EL (cell line): ENCODE measurements at regions not wholly inside any gene's neighbourhood (a gene's known extent, or its start where the extent isn't known, plus 50 kb on each side); places are given as distances from the start of the nearest gene placed in this dataset.

Experiments used
- DNase-seq: peaks from one replicate; pipeline ENCODE4 v3.0.0-alpha.2; 2016

GRCh38 chr10:4373098-4373497, 452.9 kb upstream of the AKR1E2 start:
- no peak for DNase-seq

- peak; percentile 95 for DNase-seq
Measured at GRCh38 chr10:4372601-4373000, 453.4 kb upstream of the AKR1E2 start.

GRCh38 chr10:4371691-4372295, 454.2 kb upstream of the AKR1E2 start:
- no peak for DNase-seq

DNA sequence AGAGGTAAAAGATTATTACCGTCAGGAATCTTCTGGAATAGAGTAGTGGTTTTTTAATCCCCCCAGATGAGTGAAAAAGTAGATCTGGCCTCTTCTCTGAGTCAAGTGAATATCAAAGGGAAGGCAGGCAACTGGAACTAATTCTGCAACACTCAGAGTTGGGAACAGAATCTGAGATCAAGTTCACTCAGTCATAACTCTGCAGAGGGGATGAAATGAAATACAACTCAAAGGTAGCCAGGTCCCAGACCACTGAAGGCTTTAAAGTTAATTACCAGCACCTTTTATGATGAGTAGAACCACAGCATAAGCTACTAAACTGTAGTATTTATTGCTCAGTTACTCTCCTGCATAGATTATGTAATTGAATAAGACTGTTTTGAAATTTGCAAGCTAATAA, 455.6 kb upstream of the AKR1E2 start:
- DNase-seq = no peak

- DNase-seq = peak; percentile 38
Measured at GRCh38 chr10:4361581-4361980, 464.4 kb upstream of the AKR1E2 start.

- no peak for DNase-seq
Measured at GRCh38 chr10:4359003-4359402, 467.0 kb upstream of the AKR1E2 start.

- no peak for DNase-seq
Measured at GRCh38 chr10:4357911-4358310, 468.1 kb upstream of the AKR1E2 start.

GRCh38 chr10:4355350-4355749, 470.7 kb upstream of the AKR1E2 start:
- peak; percentile 7 for DNase-seq

DNA sequence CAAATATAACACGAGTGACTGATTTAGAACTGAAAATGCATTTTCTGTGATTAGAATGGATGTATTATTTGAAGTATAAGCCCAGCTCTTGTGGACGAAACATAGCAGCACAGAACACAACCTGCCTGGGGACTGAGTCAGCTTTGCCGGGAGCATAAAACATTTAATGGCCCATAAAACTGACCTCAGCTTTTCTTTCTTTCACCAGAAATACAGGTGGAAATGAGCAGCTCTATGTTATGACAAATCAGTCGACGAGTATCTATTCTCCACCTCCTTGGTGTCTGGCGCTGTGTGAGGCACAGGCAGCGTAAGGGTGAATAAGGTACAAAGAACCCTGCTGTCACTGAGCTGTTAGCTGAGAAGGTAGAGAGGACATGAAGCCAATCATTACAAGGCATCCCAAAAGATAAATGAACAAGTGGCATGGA, 471.6 kb upstream of the AKR1E2 start:
- peak; percentile 70 for DNase-seq

GRCh38 chr10:4353964-4354363, 472.0 kb upstream of the AKR1E2 start:
- DNase-seq = peak; percentile 62

DNA sequence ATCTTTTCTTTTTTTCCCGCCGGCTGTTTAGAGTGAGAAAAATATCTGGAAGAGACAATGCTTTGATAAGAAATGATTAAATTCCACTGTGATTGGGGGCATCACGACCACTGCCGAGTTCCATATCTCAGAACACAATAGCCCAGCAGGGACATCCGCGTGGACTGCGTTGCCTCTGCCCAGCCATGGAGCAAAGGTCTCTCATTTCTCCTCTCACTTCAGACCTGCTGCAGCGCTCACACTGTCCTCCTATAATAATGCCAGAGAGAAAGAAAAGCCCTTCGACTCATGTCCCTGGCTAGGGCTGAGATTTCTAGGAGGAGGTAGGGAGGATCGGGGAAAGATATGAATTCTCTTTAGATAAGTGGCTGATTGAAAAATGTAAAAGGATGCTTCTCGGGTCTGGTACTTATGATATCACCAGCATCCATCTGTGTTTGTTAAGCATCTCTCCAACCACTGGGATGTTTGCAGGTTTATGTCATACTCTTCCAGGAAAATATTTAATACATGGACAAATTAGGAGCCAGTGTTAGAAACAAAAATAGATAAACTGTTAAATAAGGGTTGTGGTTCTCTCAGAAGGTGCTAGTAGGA, 472.9 kb upstream of the AKR1E2 start:
- DNase-seq = peak; percentile 52

DNA sequence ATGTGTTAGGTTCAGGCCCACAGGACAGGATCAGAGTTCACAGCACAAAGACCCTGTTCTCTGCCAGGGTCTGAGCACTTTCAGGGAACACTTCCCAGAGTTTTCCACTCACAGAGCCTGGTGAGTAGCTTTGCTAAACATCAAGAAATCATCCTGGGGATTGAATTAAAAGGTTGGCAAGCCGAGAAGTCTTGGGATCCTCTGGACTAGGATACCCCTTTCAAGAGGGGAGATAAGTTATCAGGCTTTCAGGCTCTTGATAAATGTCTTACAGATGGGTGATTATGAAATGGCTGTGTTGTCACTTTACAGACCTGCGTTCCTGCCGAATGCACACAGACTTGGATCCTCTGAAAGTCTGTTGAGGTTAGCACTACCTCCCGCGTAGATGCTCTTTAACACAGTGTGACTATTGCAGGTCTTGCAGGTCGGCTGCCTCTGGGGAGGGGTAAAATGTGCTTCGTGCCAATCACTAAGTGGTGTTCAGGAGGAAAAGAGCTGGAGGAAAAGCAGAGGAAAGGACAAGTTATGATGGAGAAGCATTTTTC, 473.5 kb upstream of the AKR1E2 start:
- DNase-seq = no peak

- peak; percentile 42 for DNase-seq
Measured at GRCh38 chr10:4351723-4352413, 474.1 kb upstream of the AKR1E2 start.

DNA sequence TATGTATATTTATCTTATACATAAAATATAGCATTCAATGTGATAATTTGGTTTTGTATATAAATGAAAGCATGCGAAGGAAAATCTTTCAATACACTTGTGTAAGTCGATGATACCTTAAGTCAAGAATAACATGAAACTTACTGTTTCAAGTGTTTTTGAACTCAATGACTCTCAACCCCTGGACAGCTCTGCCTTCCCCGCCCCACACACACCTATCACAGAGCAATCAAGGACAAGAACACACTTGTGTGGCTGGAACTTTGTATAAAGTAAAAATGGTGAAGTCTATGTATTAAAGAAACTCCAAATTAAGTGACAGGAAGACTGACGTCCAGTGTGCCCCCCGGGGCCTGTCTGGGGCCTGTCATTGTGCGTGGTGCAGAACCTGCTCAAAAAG, 478.6 kb upstream of the AKR1E2 start:
- no peak for DNase-seq

- no peak for DNase-seq
Measured at GRCh38 chr10:4345877-4346646, 479.9 kb upstream of the AKR1E2 start.

DNA sequence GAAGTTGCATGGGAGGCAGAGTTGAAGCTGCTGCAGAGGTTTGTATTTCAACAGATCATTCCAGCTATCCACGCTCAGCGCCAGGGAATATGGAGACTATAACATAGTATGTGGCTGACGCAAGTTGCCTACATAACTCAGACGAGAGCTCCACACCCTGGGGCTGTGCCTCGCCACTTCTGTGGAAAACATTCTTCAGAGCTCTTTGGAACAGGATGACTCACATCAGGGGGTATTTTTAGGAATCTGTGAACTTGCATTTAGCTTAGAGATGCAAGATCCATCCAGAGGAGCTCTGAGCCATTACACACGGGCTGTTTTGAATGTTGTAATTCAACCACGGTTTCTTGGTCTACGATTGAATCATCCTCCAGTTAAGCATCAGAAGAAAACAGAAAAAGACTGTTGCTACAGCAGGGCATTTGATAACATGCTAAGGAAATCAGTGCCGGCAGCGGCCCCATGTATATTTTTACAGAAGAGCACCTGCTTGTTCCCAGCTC, 481.5 kb upstream of the AKR1E2 start:
- DNase-seq = peak; percentile 100

DNA sequence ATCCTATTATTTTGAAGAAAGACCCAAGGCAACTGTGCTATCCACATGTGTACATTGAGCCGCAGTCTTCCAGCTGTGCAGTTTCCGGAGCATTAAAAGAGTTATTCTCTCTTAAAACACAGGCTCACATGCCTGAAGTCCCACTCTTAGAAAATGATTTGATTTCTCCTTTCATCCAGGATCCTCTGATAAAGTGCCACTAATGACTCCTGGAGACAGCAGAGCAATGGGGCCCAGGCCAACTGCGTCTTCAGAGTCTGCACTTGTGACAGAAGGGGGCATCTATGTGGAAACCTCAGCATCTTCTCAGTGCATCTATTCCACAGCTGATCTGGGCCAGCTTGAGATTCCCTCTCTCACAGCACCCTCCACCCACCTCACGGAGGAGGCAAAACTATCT, 482.1 kb upstream of the AKR1E2 start:
- DNase-seq = peak; percentile 22

- no peak for DNase-seq
Measured at GRCh38 chr10:4343091-4343490, 482.9 kb upstream of the AKR1E2 start.

DNA sequence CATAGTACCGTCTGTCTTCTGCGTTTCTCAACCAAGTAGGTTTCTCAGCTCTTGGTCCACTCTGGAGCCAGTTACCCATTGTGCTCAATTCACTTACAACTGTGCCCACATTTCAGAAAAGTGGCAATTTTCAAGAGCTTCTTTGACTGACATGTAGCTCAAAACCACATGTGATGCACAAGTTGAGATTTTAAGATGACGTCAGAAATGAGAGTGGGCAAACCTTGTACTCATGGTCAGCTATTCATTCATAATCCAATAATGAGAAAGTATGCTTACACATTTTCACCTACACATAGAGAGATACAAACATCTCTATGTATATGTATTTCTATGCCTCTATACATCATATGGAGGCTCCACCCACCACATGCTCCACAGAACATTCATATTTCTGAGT, 487.2 kb upstream of the AKR1E2 start:
- DNase-seq = no peak

GRCh38 chr10:4337563-4337962, 488.4 kb upstream of the AKR1E2 start:
- no peak for DNase-seq

DNA sequence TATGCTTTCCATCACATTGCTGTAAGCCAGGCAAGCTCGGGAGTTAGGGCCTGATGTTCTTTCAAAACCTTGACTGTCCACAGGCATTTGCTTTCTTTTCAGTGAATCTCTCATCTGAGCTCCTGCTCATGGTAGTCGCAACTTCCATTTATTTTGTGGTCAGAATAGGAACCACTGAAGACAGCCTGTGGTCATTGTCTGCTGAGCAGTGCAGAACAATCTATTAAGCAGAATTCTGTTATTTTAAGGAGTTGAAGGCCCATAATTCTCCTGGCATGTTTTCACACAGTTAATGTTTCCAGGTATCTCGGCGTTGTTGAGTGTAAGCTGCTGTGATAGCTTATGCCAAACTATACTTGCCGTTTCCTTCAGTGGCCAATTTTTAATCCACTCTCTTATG, 491.1 kb upstream of the AKR1E2 start:
- no peak for DNase-seq

DNA sequence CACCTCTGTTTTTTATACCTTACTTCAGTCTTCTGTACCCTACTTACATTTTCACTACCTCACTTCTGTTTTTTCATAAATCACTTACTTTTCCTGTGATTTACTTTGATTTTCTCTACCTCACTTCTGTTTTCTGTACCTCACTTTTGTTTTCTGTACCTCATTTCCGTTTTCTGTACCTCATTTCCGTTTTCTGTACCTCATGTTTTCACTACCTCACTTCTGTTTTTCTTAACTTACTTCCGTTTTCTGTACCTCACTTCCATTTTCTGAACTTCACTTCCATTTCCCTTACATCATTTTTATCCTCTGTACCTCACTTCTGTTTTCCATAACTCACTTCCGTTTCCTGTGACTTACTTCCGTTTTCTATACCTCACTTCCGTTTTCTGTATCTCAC, 492.0 kb upstream of the AKR1E2 start:
- DNase-seq = no peak

GRCh38 chr10:4333459-4333894, 492.5 kb upstream of the AKR1E2 start:
- DNase-seq = no peak
